ENCODE measurements at regions not wholly inside any gene's neighbourhood (a gene's known extent, or its start where the extent isn't known, plus 50 kb on each side); places are given as distances from the start of the nearest gene placed in this dataset.

GRCh38 chr10:2150288-2150687, 413.0 kb upstream of the ADARB2 start:
- Histone ChIP-seq H3K4me3 (ENCODE audit: low read depth, low read length, poor library complexity, severe bottlenecking) (no peak overlapping the region), H4K20me1 (ENCODE audit: insufficient read depth, low read length) (no peaks in the 10 kb centered on the region), H2AFZ (ENCODE audit: low read length) (no peak overlapping the region), H3K4me1 (ENCODE audit: insufficient read depth, low read length, poor library complexity, severe bottlenecking) (no peaks in the 10 kb centered on the region), H3K9me3 (ENCODE audit: low read length) (no peaks in the 10 kb centered on the region), H3K79me2 (ENCODE audit: insufficient read depth, low read depth, low read length) (no peaks in the 10 kb centered on the region), H3K27ac (ENCODE audit: low read depth, low read length, poor library complexity, severe bottlenecking) (no peak overlapping the region), H3K4me2 (ENCODE audit: low read length) (no peak overlapping the region), H3K36me3 (ENCODE audit: insufficient read depth, low read length) (no peaks in the 10 kb centered on the region), H3K9me2 (ENCODE audit: insufficient read depth, low read length) (no peaks in the 10 kb centered on the region)
- no TSS peak for BruUV-seq (replicated peaks)
- DNase-seq (ENCODE audit: low spot score), result no peak
- no peak for TF ChIP-seq EZH2phosphoT487 (IDR thresholded peaks at IDR 0.05; ENCODE audit: borderline replicate concordance, low read depth, low read length)
- TF ChIP-seq, protein P1, sequence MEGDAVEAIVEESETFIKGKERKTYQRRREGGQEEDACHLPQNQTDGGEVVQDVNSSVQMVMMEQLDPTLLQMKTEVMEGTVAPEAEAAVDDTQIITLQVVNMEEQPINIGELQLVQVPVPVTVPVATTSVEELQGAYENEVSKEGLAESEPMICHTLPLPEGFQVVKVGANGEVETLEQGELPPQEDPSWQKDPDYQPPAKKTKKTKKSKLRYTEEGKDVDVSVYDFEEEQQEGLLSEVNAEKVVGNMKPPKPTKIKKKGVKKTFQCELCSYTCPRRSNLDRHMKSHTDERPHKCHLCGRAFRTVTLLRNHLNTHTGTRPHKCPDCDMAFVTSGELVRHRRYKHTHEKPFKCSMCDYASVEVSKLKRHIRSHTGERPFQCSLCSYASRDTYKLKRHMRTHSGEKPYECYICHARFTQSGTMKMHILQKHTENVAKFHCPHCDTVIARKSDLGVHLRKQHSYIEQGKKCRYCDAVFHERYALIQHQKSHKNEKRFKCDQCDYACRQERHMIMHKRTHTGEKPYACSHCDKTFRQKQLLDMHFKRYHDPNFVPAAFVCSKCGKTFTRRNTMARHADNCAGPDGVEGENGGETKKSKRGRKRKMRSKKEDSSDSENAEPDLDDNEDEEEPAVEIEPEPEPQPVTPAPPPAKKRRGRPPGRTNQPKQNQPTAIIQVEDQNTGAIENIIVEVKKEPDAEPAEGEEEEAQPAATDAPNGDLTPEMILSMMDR (conservative IDR thresholded peaks at IDR 0.05; ENCODE audit: low read length), result no peak
- ChIA-PET CTCF (ENCODE audit: unreplicated experiment) (no interaction called here), POLR2A (no interaction called here)
- intact Hi-C loops (cut with micrococcal nuclease; ENCODE audit: unreplicated experiment), result no loop called here

DNA sequence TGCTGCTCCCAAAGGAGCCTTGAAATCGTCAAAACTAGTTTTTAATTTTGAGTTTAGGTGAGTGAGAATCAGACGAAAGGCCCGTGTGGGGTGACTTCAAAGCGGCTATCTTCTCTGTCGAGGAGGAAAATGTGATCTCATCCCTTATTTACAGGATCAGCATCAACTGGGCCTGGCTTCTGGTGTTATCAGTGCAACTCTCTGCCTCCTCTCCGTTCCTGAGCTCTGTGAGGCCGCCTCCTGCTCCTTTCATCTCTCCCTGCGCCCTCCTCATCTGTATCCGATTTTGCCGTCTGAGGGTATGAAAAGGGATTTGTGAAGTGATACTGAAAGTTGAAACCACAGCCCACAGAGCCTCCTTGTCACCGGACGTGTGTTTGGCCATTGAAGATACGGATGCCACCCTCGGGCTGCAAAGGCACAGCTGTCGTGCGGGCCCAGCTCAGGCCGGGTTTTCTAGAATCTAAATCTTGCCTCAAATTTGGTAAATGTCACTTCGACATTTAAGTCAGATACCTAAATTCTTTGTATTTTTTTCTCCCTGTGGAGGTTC, 408.7 kb upstream of the ADARB2 start:
- CTCF ChIA-PET (ENCODE audit: unreplicated experiment), result no interaction called here
- Histone ChIP-seq H3K79me2 (ENCODE audit: insufficient read depth, low read depth, low read length) (no peaks in the 10 kb centered on the region), H3K9me2 (ENCODE audit: insufficient read depth, low read length) (no peaks in the 10 kb centered on the region), H3K27ac (ENCODE audit: low read depth, low read length, poor library complexity, severe bottlenecking) (no peak overlapping the region), H3K9me3 (ENCODE audit: low read length) (no peaks in the 10 kb centered on the region), H3K36me3 (ENCODE audit: insufficient read depth, low read length) (no peaks in the 10 kb centered on the region), H3K4me1 (ENCODE audit: insufficient read depth, low read length, poor library complexity, severe bottlenecking) (no peaks in the 10 kb centered on the region), H4K20me1 (ENCODE audit: insufficient read depth, low read length) (no peaks in the 10 kb centered on the region), H2AFZ (ENCODE audit: low read length) (no peak overlapping the region), H3K4me2 (ENCODE audit: low read length) (no peak overlapping the region), H3K4me3 (ENCODE audit: low read depth, low read length, poor library complexity, severe bottlenecking) (no peak overlapping the region)
- no peak for DNase-seq (ENCODE audit: low spot score)
- TF ChIP-seq EZH2phosphoT487 (IDR thresholded peaks at IDR 0.05; ENCODE audit: borderline replicate concordance, low read depth, low read length), result no peak
- TF ChIP-seq, protein P1 (conservative IDR thresholded peaks at IDR 0.05; ENCODE audit: low read length), result no peak
- BruUV-seq (replicated peaks), result no TSS peak
- POLR2A ChIA-PET, result no interaction called here
- intact Hi-C loops (cut with micrococcal nuclease; ENCODE audit: unreplicated experiment), result no loop called here

- Histone ChIP-seq H3K79me2 (ENCODE audit: insufficient read depth, low read depth, low read length) (no peaks in the 10 kb centered on the region), H3K9me3 (ENCODE audit: low read length) (no peaks in the 10 kb centered on the region), H3K4me3 (ENCODE audit: low read depth, low read length, poor library complexity, severe bottlenecking) (no peak overlapping the region), H2AFZ (ENCODE audit: low read length) (no peak overlapping the region), H3K4me2 (ENCODE audit: low read length) (no peak overlapping the region), H4K20me1 (ENCODE audit: insufficient read depth, low read length) (no peaks in the 10 kb centered on the region), H3K27ac (ENCODE audit: low read depth, low read length, poor library complexity, severe bottlenecking) (no peak overlapping the region), H3K9me2 (ENCODE audit: insufficient read depth, low read length) (no peaks in the 10 kb centered on the region), H3K36me3 (ENCODE audit: insufficient read depth, low read length) (no peaks in the 10 kb centered on the region), H3K4me1 (ENCODE audit: insufficient read depth, low read length, poor library complexity, severe bottlenecking) (no peaks in the 10 kb centered on the region)
- no peak for DNase-seq (ENCODE audit: low spot score)
- ChIA-PET CTCF (ENCODE audit: unreplicated experiment) (no interaction called here), POLR2A (no interaction called here)
- intact Hi-C loops (cut with micrococcal nuclease; ENCODE audit: unreplicated experiment), result no loop called here
- no TSS peak for BruUV-seq (replicated peaks)
- TF ChIP-seq EZH2phosphoT487 (IDR thresholded peaks at IDR 0.05; ENCODE audit: borderline replicate concordance, low read depth, low read length), result no peak
- TF ChIP-seq, protein P1 (conservative IDR thresholded peaks at IDR 0.05; ENCODE audit: low read length), result no peak
Observed at GRCh38 chr10:2145491-2145890, 408.2 kb upstream of the ADARB2 start.
